K562 (cell line): ENCODE measurements at regions not wholly inside any gene's neighbourhood (a gene's known extent, or its start where the extent isn't known, plus 50 kb on each side); places are given as distances from the start of the nearest gene placed in this dataset.

Experiments
- DIDO1 ChIP-seq: fragments of 450-650 bp; IDR thresholded peaks from 2 replicates; pipeline ENCODE4 v1.6.1; 2016; ENCODE audit warnings: low read depth, missing biosample characterization, missing genetic modification characterization
- EZH2 ChIP-seq: IDR thresholded peaks from 2 replicates; pipeline ENCODE4 v1.6.1; 2012; ENCODE audit warnings: low read depth, mild to moderate bottlenecking, inconsistent platforms, low read length, borderline replicate concordance
- GABPB1 ChIP-seq: sonication (generic); formaldehyde crosslinking; IDR thresholded peaks from 2 replicates; pipeline ENCODE4 v1.8.0; 2022; ENCODE audit warnings: mild to moderate bottlenecking, missing genetic modification reagents
- MTF1 ChIP-seq: fragments of 250-450 bp; sonication (Bioruptor Pico); IDR thresholded peaks from 2 replicates; pipeline ENCODE4 v1.9.0; 2021; ENCODE audit warnings: moderate library complexity, mild to moderate bottlenecking, inconsistent platforms, borderline replicate concordance
- POLR2A ChIP-seq: fragments of 450-650 bp; conservative IDR thresholded peaks from 2 replicates; pipeline ENCODE4 v1.6.1; 2016
- SP1 ChIP-seq: sonication (generic); formaldehyde crosslinking; IDR thresholded peaks from 2 replicates; pipeline ENCODE4 v1.8.1; 2022; ENCODE audit warnings: mild to moderate bottlenecking, missing genetic modification reagents
- ZEB2 ChIP-seq: fragments of 450-650 bp; IDR thresholded peaks from 2 replicates; pipeline ENCODE4 v1.6.1; 2016
- ZFP30 ChIP-seq: fragments of 250-450 bp; sonication (Bioruptor Pico); IDR thresholded peaks from 2 replicates; pipeline ENCODE4 v1.8.0; 2022; ENCODE audit warnings: moderate library complexity, mild to moderate bottlenecking, inconsistent platforms, borderline replicate concordance
- TF ChIP-seq, protein P1 (sequence below): fragments of 450-650 bp; conservative IDR thresholded peaks from 2 replicates; pipeline ENCODE4 v1.6.1; 2016; ENCODE audit warnings: missing genetic modification characterization, low read depth, mild to moderate bottlenecking, control low read depth, missing compliant biosample characterization
- TF ChIP-seq, protein P2 (sequence below): fragments of 250-450 bp; sonication (Bioruptor Pico); IDR thresholded peaks from 2 replicates; pipeline ENCODE4 v1.4.0; 2020; ENCODE audit warnings: mild to moderate bottlenecking
- TF ChIP-seq, protein P3 (sequence below): fragments of 250-450 bp; sonication (Bioruptor Pico); IDR thresholded peaks from 2 replicates; pipeline ENCODE4 v1.5.0; 2022; ENCODE audit warnings: mild to moderate bottlenecking
- TF ChIP-seq, protein P4 (sequence below), 3 experiments: IDR thresholded peaks in 2 of 3; conservative IDR thresholded peaks in 1 of 3; 2 replicates each; pipeline ENCODE4 v1.5.1; 2011 to 2012; ENCODE audit warnings: low read length in 3 of 3, mild to moderate bottlenecking in 3 of 3, control low read depth in 2 of 3, improper control_type of control experiment in 1 of 3, inconsistent platforms in 1 of 3, low read depth in 1 of 3, mixed read lengths in 1 of 3, moderate library complexity in 1 of 3; ENCODE audit not compliant: insufficient read depth in 2 of 3
- TF ChIP-seq, protein P5 (sequence below), 2 experiments: fragments of 450-650 bp; IDR thresholded peaks; 2 replicates each; pipeline ENCODE4 v1.6.1; 2016; ENCODE audit warnings: mild to moderate bottlenecking in 2 of 2, borderline replicate concordance in 1 of 2, low read depth in 1 of 2, moderate library complexity in 1 of 2
- TF ChIP-seq, protein P6 (sequence below): sonication (generic); formaldehyde crosslinking; IDR thresholded peaks from 2 replicates; pipeline ENCODE4 v1.8.1; 2022; ENCODE audit warnings: missing genetic modification reagents

DNA sequence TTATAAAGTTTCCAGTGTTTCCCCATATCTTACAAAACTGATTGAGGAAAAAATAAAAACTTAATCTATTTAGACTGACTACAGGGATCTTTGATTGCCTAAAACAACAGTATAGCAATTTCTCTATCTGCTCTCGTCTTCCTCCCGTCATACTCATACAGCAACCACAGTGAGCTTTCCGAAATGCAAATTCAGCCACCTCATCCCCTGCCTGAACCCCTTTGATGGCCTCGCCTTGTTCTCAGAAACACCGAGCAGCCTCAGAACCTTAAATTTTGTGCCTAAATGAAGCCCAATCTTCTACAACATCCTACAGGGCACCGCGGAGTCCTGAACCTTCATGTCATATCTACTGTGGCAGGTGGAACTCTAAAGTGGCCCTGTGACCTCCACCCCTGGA is 223.7 kb upstream of the TMEM132C start:
- TF ChIP-seq, protein P1, sequence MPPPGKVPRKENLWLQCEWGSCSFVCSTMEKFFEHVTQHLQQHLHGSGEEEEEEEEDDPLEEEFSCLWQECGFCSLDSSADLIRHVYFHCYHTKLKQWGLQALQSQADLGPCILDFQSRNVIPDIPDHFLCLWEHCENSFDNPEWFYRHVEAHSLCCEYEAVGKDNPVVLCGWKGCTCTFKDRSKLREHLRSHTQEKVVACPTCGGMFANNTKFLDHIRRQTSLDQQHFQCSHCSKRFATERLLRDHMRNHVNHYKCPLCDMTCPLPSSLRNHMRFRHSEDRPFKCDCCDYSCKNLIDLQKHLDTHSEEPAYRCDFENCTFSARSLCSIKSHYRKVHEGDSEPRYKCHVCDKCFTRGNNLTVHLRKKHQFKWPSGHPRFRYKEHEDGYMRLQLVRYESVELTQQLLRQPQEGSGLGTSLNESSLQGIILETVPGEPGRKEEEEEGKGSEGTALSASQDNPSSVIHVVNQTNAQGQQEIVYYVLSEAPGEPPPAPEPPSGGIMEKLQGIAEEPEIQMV, result no peak
- TF ChIP-seq, protein P2, sequence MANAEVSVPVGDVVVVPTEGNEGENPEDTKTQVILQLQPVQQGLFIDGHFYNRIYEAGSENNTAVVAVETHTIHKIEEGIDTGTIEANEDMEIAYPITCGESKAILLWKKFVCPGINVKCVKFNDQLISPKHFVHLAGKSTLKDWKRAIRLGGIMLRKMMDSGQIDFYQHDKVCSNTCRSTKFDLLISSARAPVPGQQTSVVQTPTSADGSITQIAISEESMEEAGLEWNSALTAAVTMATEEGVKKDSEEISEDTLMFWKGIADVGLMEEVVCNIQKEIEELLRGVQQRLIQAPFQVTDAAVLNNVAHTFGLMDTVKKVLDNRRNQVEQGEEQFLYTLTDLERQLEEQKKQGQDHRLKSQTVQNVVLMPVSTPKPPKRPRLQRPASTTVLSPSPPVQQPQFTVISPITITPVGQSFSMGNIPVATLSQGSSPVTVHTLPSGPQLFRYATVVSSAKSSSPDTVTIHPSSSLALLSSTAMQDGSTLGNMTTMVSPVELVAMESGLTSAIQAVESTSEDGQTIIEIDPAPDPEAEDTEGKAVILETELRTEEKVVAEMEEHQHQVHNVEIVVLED (CRISPR knock-in tag), result no peak
- TF ChIP-seq EZH2 (no peak), ZFP30 (CRISPR knock-in tag) (no peak), GABPB1 (CRISPR knock-in tag) (no peak), DIDO1 (tag) (no peak), SP1 (CRISPR knock-in tag) (no peak), MTF1 (CRISPR knock-in tag) (no peak), POLR2A (no peak), ZEB2 (no peak)
- TF ChIP-seq, protein P3, sequence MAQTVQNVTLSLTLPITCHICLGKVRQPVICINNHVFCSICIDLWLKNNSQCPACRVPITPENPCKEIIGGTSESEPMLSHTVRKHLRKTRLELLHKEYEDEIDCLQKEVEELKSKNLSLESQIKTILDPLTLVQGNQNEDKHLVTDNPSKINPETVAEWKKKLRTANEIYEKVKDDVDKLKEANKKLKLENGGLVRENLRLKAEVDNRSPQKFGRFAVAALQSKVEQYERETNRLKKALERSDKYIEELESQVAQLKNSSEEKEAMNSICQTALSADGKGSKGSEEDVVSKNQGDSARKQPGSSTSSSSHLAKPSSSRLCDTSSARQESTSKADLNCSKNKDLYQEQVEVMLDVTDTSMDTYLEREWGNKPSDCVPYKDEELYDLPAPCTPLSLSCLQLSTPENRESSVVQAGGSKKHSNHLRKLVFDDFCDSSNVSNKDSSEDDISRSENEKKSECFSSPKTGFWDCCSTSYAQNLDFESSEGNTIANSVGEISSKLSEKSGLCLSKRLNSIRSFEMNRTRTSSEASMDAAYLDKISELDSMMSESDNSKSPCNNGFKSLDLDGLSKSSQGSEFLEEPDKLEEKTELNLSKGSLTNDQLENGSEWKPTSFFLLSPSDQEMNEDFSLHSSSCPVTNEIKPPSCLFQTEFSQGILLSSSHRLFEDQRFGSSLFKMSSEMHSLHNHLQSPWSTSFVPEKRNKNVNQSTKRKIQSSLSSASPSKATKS, result no peak
- TF ChIP-seq, protein P4, sequence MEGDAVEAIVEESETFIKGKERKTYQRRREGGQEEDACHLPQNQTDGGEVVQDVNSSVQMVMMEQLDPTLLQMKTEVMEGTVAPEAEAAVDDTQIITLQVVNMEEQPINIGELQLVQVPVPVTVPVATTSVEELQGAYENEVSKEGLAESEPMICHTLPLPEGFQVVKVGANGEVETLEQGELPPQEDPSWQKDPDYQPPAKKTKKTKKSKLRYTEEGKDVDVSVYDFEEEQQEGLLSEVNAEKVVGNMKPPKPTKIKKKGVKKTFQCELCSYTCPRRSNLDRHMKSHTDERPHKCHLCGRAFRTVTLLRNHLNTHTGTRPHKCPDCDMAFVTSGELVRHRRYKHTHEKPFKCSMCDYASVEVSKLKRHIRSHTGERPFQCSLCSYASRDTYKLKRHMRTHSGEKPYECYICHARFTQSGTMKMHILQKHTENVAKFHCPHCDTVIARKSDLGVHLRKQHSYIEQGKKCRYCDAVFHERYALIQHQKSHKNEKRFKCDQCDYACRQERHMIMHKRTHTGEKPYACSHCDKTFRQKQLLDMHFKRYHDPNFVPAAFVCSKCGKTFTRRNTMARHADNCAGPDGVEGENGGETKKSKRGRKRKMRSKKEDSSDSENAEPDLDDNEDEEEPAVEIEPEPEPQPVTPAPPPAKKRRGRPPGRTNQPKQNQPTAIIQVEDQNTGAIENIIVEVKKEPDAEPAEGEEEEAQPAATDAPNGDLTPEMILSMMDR (IDR thresholded peaks at IDR 0.05 in 2 of 3, conservative IDR thresholded peaks at IDR 0.05 in 1 of 3; ENCODE audit: insufficient read depth in 2 of 3, low read depth in 1 of 3, low read length in 3 of 3), result no peak
- TF ChIP-seq, protein P5, sequence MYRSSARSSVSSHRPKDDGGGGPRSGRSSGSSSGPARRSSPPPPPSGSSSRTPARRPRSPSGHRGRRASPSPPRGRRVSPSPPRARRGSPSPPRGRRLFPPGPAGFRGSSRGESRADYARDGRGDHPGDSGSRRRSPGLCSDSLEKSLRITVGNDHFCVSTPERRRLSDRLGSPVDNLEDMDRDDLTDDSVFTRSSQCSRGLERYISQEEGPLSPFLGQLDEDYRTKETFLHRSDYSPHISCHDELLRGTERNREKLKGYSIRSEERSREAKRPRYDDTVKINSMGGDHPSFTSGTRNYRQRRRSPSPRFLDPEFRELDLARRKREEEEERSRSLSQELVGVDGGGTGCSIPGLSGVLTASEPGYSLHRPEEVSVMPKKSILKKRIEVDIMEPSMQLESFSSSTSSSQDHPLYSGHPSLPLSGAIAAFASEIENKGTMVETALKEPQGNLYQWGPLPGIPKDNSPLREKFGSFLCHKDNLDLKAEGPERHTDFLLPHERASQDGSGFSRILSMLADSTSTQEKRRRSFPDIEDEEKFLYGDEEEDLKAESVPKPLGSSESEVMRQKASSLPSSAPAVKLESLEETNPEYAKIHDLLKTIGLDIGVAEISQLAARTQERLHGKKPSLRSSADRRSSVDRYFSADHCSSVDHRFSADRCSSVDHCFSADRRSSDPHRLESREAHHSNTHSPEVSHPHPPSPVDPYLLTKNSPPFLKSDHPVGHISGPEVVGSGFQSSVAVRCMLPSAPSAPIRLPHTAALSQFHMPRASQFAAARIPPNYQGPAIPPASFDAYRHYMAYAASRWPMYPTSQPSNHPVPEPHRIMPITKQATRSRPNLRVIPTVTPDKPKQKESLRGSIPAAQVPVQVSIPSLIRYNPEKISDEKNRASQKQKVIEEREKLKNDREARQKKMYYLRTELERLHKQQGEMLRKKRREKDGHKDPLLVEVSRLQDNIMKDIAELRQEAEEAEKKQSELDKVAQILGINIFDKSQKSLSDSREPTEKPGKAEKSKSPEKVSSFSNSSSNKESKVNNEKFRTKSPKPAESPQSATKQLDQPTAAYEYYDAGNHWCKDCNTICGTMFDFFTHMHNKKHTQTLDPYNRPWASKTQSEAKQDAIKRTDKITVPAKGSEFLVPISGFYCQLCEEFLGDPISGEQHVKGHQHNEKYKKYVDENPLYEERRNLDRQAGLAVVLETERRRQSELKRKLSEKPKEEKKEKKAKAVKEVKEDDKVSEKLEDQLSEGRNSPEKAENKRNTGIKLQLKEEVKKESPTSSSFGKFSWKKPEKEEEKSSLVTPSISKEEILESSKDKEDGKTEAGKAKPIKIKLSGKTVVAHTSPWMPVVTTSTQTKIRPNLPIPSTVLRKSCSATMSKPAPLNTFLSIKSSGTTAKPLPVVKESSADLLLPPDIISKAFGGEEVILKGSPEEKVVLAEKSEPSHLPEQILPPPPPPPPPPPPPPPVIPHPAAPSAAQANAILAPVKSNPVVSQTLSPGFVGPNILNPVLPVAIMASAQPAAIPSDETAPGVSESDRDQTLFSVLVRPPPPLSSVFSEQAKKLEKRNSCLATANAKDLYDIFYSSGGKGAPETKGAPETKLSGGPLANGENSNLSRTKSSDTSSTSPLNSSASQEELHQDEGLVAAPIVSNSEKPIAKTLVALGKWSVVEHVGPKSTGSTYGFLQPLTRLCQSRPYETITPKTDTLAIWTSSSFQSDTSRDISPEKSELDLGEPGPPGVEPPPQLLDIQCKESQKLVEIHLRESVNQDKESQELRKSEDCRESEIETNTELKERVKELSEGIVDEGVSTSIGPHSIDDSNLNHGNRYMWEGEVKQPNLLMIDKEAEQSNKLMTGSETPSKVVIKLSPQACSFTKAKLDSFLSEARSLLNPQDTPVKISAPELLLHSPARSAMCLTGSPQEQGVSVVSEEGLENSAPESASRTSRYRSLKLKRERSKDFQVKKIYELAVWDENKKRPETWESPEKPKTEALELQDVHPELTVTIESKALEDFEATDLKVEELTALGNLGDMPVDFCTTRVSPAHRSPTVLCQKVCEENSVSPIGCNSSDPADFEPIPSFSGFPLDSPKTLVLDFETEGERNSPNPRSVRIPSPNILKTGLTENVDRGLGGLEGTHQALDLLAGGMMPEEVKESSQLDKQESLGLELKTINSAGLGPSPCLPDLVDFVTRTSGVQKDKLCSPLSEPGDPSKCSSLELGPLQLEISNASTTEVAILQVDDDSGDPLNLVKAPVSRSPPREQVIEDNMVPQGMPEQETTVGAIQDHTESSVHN (IDR thresholded peaks at IDR 0.05; ENCODE audit: borderline replicate concordance in 1 of 2, low read depth in 1 of 2), result no peak
- TF ChIP-seq, protein P6, sequence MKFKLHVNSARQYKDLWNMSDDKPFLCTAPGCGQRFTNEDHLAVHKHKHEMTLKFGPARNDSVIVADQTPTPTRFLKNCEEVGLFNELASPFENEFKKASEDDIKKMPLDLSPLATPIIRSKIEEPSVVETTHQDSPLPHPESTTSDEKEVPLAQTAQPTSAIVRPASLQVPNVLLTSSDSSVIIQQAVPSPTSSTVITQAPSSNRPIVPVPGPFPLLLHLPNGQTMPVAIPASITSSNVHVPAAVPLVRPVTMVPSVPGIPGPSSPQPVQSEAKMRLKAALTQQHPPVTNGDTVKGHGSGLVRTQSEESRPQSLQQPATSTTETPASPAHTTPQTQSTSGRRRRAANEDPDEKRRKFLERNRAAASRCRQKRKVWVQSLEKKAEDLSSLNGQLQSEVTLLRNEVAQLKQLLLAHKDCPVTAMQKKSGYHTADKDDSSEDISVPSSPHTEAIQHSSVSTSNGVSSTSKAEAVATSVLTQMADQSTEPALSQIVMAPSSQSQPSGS (CRISPR knock-in tag), result no peak
